Breast epithelium (tissue), 3 donors: ENCODE measurements at regions not wholly inside any gene's neighbourhood (a gene's known extent, or its start where the extent isn't known, plus 50 kb on each side); places are given as distances from the start of the nearest gene placed in this dataset.

ENCODE experiments used
- CTCF ChIP-seq, 3 donors: fragments of 450-650 bp; IDR thresholded peaks; one replicate each; pipeline ENCODE4 v1.5.1; 2016 to 2017; ENCODE audit warnings: antibody characterized with exemption in 3 of 3, mild to moderate bottlenecking in 3 of 3, moderate library complexity in 3 of 3
- POLR2AphosphoS5 ChIP-seq, 3 donors: sonication (generic); formaldehyde crosslinking; IDR thresholded peaks; one replicate each; pipeline ENCODE4 v1.6.1; 2017; ENCODE audit warnings: antibody characterized with exemption in 3 of 3

- TF ChIP-seq POLR2AphosphoS5 (IDR thresholded peaks at IDR 0.05) = no peak
- no peak for TF ChIP-seq CTCF (IDR thresholded peaks at IDR 0.05)
These were observed 502.4 kb downstream of the MIAT start for GRCh38 chr22:27159716-27160295.
